Osteoblast (primary cell): ENCODE measurements at regions not wholly inside any gene's neighbourhood (a gene's known extent, or its start where the extent isn't known, plus 50 kb on each side); places are given as distances from the start of the nearest gene placed in this dataset.
A peak's percentile ranks its signal among the peaks of the same experiment; 100 is the strongest.

ENCODE experiments used
- DNase-seq: peaks from one replicate; pipeline ENCODE4 v3.0.0; 2011; ENCODE audit warnings: low spot score, mixed read lengths; ENCODE audit not compliant: insufficient read length; ENCODE audit errors: missing footprints
- H2AFZ ChIP-seq: 2 replicates; pipeline ENCODE4 v1.6.0; 2011; ENCODE audit warnings: mild to moderate bottlenecking, low read length
- H3K27ac ChIP-seq: 2 replicates; pipeline ENCODE4 v1.5.1; 2011; ENCODE audit warnings: mild to moderate bottlenecking, low read depth, low read length, moderate library complexity
- H3K27me3 ChIP-seq: 2 replicates; pipeline ENCODE4 v1.6.0; 2012; ENCODE audit warnings: mild to moderate bottlenecking, control low read depth, inconsistent platforms, low read length, moderate library complexity; ENCODE audit not compliant: insufficient read depth
- H3K36me3 ChIP-seq: 2 replicates; pipeline ENCODE4 v1.5.1; 2011; ENCODE audit warnings: mild to moderate bottlenecking, low read length, control low read depth, moderate library complexity; ENCODE audit not compliant: insufficient read depth
- H3K4me1 ChIP-seq: 2 replicates; pipeline ENCODE4 v1.5.1; 2011; ENCODE audit warnings: mild to moderate bottlenecking, low read length, control low read depth, moderate library complexity; ENCODE audit not compliant: insufficient read depth
- H3K4me2 ChIP-seq: 2 replicates; pipeline ENCODE4 v1.6.0; 2011; ENCODE audit warnings: mild to moderate bottlenecking, low read length; ENCODE audit not compliant: insufficient read depth
- H3K4me3 ChIP-seq: fragments of 200-600 bp; sonication (generic); 3 replicates; pipeline ENCODE4 v1.5.1; 2012; ENCODE audit warnings: mild to moderate bottlenecking, low read length, inconsistent platforms; ENCODE audit not compliant: insufficient read depth
- H3K79me2 ChIP-seq: 2 replicates; pipeline ENCODE4 v1.6.0; 2012; ENCODE audit warnings: mild to moderate bottlenecking, low read length, control low read depth, inconsistent platforms; ENCODE audit not compliant: insufficient read depth
- H3K9me3 ChIP-seq: 2 replicates; pipeline ENCODE4 v1.5.1; 2011; ENCODE audit warnings: low read depth, low read length, control low read depth
- H4K20me1 ChIP-seq: 2 replicates; pipeline ENCODE4 v1.6.0; 2012; ENCODE audit warnings: mild to moderate bottlenecking, low read length, control low read depth; ENCODE audit not compliant: insufficient read depth
- CTCF ChIP-seq: IDR thresholded peaks from 2 replicates; pipeline ENCODE4 v1.5.1; 2011; ENCODE audit warnings: mild to moderate bottlenecking, low read depth, low read length, moderate library complexity; ENCODE audit errors: extremely low read depth

- H3K27me3 ChIP-seq: no peaks in the 10 kb centered on the region
- TF ChIP-seq CTCF: no peak
- no peaks in the 10 kb centered on the region for H4K20me1 ChIP-seq
- H3K79me2 ChIP-seq: no peaks in the 10 kb centered on the region
- H3K4me2 ChIP-seq: no peak overlapping the region
- DNase-seq: no peak
- no peaks in the 10 kb centered on the region for H3K9me3 ChIP-seq
- H2AFZ ChIP-seq: no peak overlapping the region
- H3K27ac ChIP-seq: no peak overlapping the region
- H3K4me3 ChIP-seq: no peak overlapping the region
- no peaks in the 10 kb centered on the region for H3K36me3 ChIP-seq
- peaks cover 8% of the 10 kb centered on the region for H3K4me1 ChIP-seq
Measured at GRCh38 chr7:15831606-15832005, 145.1 kb upstream of the MEOX2 start.

GRCh38 chr7:15829691-15830090, 143.2 kb upstream of the MEOX2 start:
- Histone ChIP-seq H4K20me1 (no peaks in the 10 kb centered on the region), H3K9me3 (no peaks in the 10 kb centered on the region), H3K4me1 (peaks cover 3% of the 10 kb centered on the region), H3K4me3 (no peak overlapping the region), H3K79me2 (no peaks in the 10 kb centered on the region), H3K4me2 (no peak overlapping the region), H2AFZ (no peak overlapping the region), H3K27me3 (no peaks in the 10 kb centered on the region), H3K27ac (no peak overlapping the region), H3K36me3 (no peaks in the 10 kb centered on the region)
- no peak for DNase-seq
- no peak for TF ChIP-seq CTCF

GRCh38 chr7:15828881-15829280, 142.4 kb upstream of the MEOX2 start:
- no peak for DNase-seq
- H3K4me3 ChIP-seq: no peak overlapping the region
- no peaks in the 10 kb centered on the region for H3K36me3 ChIP-seq
- no peak overlapping the region for H3K27ac ChIP-seq
- TF ChIP-seq CTCF: no peak
- H3K27me3 ChIP-seq: no peaks in the 10 kb centered on the region
- H3K4me2 ChIP-seq: no peak overlapping the region
- no peak overlapping the region for H2AFZ ChIP-seq
- no peaks in the 10 kb centered on the region for H3K79me2 ChIP-seq
- no peaks in the 10 kb centered on the region for H3K9me3 ChIP-seq
- H4K20me1 ChIP-seq: no peaks in the 10 kb centered on the region
- peaks cover 3% of the 10 kb centered on the region for H3K4me1 ChIP-seq

GRCh38 chr7:15821484-15822427, 135.3 kb upstream of the MEOX2 start:
- H4K20me1 ChIP-seq: no peaks in the 10 kb centered on the region
- no peaks in the 10 kb centered on the region for H3K36me3 ChIP-seq
- DNase-seq: no peak
- H3K79me2 ChIP-seq: no peaks in the 10 kb centered on the region
- peak overlapping the region; percentile 5 for H2AFZ ChIP-seq
- no peak overlapping the region for H3K4me2 ChIP-seq
- H3K4me3 ChIP-seq: no peak overlapping the region
- no peak for TF ChIP-seq CTCF
- H3K27ac ChIP-seq: no peak overlapping the region
- no peaks in the 10 kb centered on the region for H3K9me3 ChIP-seq
- H3K27me3 ChIP-seq: no peaks in the 10 kb centered on the region
- H3K4me1 ChIP-seq: peaks cover 6% of the 10 kb centered on the region
